Epithelial cell of proximal tubule (primary cell): ENCODE measurements at regions not wholly inside any gene's neighbourhood (a gene's known extent, or its start where the extent isn't known, plus 50 kb on each side); places are given as distances from the start of the nearest gene placed in this dataset.

ENCODE experiments used
- DNase-seq: peaks from one replicate; pipeline ENCODE4 v3.0.0-alpha.2; 2011; ENCODE audit warnings: low read depth
- H3K4me3 ChIP-seq: 2 replicates; pipeline ENCODE4 v1.5.1; 2011; ENCODE audit warnings: low read depth, mild to moderate bottlenecking, low read length
- TF ChIP-seq, protein P1 (sequence below): conservative IDR thresholded peaks from 2 replicates; pipeline ENCODE4 v1.5.1; 2012; ENCODE audit warnings: low read depth, mild to moderate bottlenecking, low read length

DNA sequence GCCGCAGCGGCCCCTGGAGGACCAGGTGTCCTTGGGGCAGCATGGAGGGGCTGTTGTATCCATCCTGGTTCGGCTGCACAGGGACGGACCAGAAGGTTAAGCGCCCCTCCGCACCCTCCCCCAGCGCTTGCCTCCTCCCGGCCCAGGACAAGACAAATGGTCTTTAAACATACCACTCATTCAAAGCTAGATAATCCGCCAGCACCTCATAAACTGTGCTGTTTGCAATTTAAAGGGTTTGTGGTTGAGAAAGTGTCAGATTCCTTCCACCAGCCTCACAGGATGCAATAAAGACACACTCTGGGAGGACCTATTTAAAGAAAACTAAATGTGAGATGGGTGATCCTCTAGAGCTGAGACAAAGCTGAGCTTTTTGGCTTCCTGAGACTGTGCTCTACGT, 426.2 kb upstream of the EEF2KMT start:
- TF ChIP-seq, protein P1, sequence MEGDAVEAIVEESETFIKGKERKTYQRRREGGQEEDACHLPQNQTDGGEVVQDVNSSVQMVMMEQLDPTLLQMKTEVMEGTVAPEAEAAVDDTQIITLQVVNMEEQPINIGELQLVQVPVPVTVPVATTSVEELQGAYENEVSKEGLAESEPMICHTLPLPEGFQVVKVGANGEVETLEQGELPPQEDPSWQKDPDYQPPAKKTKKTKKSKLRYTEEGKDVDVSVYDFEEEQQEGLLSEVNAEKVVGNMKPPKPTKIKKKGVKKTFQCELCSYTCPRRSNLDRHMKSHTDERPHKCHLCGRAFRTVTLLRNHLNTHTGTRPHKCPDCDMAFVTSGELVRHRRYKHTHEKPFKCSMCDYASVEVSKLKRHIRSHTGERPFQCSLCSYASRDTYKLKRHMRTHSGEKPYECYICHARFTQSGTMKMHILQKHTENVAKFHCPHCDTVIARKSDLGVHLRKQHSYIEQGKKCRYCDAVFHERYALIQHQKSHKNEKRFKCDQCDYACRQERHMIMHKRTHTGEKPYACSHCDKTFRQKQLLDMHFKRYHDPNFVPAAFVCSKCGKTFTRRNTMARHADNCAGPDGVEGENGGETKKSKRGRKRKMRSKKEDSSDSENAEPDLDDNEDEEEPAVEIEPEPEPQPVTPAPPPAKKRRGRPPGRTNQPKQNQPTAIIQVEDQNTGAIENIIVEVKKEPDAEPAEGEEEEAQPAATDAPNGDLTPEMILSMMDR = no peak
- no peak for DNase-seq

DNA sequence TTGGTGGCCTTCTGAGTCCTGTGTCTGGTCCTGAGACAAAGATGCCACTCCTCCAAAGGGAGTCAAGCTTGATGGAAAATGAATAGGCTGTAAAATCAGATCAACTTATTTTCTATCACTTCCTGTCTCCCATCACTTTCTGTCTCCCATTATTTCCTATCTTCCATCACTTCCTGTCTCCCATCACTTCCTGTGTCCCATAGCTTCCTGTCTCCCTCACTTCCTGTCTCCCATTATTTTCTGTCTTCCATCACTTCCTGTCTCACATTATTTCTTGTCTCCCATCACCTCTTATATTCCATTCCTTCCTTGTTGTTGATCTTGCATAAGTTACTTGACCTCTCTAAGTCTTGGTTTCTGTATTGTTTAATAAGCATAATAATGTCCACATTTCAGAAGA, 418.5 kb upstream of the EEF2KMT start:
- DNase-seq = no peak
- TF ChIP-seq, protein P1 = no peak
- H3K4me3 ChIP-seq = no peak overlapping the region

More for the DNA sequence above, 426.2 kb upstream of the EEF2KMT start:
- no peak overlapping the region for H3K4me3 ChIP-seq

DNA sequence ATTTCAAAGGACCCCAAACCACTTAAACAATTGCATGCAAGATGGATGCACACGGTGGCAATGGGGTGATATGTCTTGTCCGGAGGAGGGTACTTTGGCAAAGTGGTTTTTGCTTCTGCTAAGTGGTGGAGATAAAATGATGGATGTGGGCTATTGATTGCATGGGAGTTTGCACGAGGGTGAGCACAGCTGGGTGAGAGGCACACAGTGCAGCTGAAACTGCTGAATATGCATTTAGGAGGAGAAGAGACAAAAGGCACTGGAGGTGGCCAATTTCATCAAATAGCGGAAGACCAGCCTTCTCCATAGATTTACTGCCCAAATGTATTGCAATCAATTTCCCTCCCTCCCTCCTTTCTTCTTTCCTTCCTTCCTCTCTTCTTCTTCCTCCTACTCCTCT, 414.4 kb upstream of the EEF2KMT start:
- DNase-seq = no peak
- TF ChIP-seq, protein P1 = no peak
- no peak overlapping the region for H3K4me3 ChIP-seq

DNA sequence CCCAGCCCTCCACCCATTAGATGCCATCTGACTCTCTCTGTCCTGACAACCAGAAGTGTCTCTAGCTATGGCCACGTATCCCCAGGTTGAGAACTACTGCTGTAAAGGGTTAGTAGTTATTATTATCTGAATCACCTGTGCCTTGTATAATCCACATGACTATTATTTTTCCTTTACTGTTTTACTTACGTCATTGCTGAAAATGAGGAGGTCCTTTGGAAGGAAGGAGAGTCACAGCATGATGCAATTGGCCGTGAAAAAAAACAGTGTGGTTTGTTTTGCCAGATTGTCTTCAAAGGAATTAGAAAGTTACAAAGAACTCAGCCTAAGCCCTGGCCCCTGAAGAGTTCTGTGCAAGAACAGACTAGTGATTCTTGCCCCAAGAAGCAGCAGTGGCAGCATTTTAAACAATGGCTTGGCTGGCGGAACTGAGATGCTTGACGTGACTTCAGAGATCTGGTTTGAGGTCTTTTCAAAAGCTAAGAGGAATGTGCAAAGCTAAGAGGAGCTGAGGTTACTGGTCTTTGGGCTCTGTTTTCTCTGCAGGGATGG, 413.3 kb upstream of the EEF2KMT start:
- no peak overlapping the region for H3K4me3 ChIP-seq
- TF ChIP-seq, protein P1 = no peak
- no peak for DNase-seq

DNA sequence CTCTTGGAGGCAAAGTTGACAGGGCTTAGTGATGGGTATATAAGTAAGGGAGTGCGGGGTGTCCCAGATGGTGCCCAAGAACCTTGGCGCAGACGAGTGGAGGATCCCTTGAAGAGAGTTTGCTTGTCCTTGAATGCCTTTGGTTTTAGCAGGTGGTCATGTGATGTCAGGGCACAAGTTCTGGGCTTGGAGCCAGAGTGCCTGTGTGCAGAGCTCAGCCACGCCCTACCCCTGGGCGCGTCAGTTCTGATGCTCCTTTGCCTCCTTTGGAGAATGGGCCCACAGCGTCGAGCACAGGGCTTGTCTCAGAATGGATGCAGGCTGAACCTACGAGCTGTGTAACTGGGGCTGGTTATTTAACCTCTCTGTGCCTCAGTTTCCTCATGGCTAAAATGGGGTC, 412.2 kb upstream of the EEF2KMT start:
- no peak overlapping the region for H3K4me3 ChIP-seq
- DNase-seq = no peak
- TF ChIP-seq, protein P1 = no peak

DNA sequence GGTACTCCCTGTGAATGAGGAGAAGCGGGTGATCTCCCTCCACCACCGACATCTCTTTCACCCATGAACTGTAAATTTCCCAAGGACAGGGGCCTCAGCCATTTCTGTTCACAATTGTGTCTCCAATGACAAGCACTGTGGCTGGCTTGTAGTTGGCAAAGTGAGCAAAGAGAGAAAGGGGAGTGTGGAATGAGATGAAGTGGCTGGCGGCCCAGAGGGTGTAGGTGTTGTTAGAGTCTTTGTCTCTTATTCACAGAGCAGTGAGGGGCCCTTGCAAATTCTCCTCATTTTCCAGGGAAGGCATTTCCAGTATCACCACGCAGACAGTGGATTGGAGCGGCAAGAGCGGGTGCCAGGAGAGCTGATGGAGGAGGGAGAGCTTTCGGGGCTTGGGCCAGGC, 411.7 kb upstream of the EEF2KMT start:
- no peak overlapping the region for H3K4me3 ChIP-seq
- no peak for DNase-seq
- TF ChIP-seq, protein P1 = no peak

DNA sequence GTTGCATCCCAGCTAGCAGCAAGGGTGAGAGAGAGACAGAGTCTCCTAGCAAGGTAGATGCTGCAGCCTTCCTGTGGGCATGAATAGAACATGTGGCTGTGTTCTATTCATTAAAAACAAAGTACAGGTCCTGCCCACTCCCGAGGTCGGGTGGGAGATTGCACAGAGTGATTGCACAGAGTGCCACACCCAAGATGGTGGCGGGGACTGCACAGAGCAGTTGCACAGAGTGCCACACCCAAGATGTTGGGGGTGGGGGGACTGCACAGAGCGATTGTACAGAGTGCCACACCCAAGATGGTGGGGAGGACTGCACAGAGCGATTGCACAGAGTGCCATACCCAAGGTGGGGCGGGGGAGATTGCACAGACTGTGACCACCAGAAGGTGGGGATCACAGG, 410.8 kb upstream of the EEF2KMT start:
- no peak for DNase-seq
- TF ChIP-seq, protein P1 = no peak
- H3K4me3 ChIP-seq = no peak overlapping the region
